H1 (cell line): ENCODE measurements at regions not wholly inside any gene's neighbourhood (a gene's known extent, or its start where the extent isn't known, plus 50 kb on each side); places are given as distances from the start of the nearest gene placed in this dataset.
A peak's percentile ranks its signal among the peaks of the same experiment; 100 is the strongest.

Experiments
- CTCF ChIA-PET: fragments of 300-600 bp; sonication (Branson Sonifier 250); formaldehyde crosslinking; loops from one replicate; lab custom pipeline; 2021; ENCODE audit not compliant: partially characterized antibody; lab: Charles Lee
- POLR2A ChIA-PET: fragments of 300-600 bp; sonication (Branson Sonifier 250); formaldehyde crosslinking; loops from one replicate; lab custom pipeline; 2021; ENCODE audit warnings: inconsistent platforms; ENCODE audit not compliant: partially characterized antibody; lab: Charles Lee
- DNase-seq, 2 experiments: peaks; one replicate each; pipeline versions ENCODE4 v3.0.0 to v3.0.0-alpha.2; 2010 to 2022; ENCODE audit warnings: low spot score in 2 of 2, low read depth in 1 of 2, mixed read lengths in 1 of 2
- FAIRE-seq: peaks from 2 replicates; lab custom pipeline; 2011; peaks lifted over from hg19 to GRCh38; lab: Jason Lieb, UNC
- H2AFZ ChIP-seq: 2 replicates; pipeline ENCODE4 v1.8.1; 2012; ENCODE audit warnings: low read length, inconsistent platforms
- H2AK5ac ChIP-seq: 2 replicates; pipeline ENCODE4 v1.6.1; 2013; ENCODE audit warnings: low read depth, low read length
- H2BK120ac ChIP-seq: replicated peaks from 2 replicates; pipeline ENCODE3; 2013; ENCODE audit warnings: low read depth, low read length, inconsistent platforms
- H2BK12ac ChIP-seq: 2 replicates; pipeline ENCODE4 v1.6.1; 2013; ENCODE audit warnings: low read depth, low read length
- H2BK15ac ChIP-seq: 2 replicates; pipeline ENCODE4 v1.6.1; 2013; ENCODE audit warnings: low read length
- H2BK20ac ChIP-seq: 2 replicates; pipeline ENCODE4 v1.6.1; 2013; ENCODE audit warnings: low read length
- H2BK5ac ChIP-seq: 2 replicates; pipeline ENCODE4 v1.6.1; 2013; ENCODE audit warnings: low read depth, low read length
- H3K14ac ChIP-seq: 2 replicates; pipeline ENCODE4 v1.6.1; 2013; ENCODE audit warnings: inconsistent platforms; ENCODE audit not compliant: insufficient read length
- H3K18ac ChIP-seq: 2 replicates; pipeline ENCODE4 v1.6.1; 2013; ENCODE audit warnings: low read length; ENCODE audit errors: extremely low read depth
- H3K23ac ChIP-seq: 2 replicates; pipeline ENCODE4 v1.6.1; 2013; ENCODE audit warnings: inconsistent platforms; ENCODE audit not compliant: insufficient read length
- H3K23me2 ChIP-seq: 2 replicates; pipeline ENCODE4 v1.6.1; 2013; ENCODE audit warnings: low read depth, low read length
- H3K27ac ChIP-seq: 2 replicates; pipeline ENCODE4 v1.6.1; 2011; ENCODE audit warnings: low read depth, low read length, inconsistent platforms
- H3K27me3 ChIP-seq, 4 experiments: replicated peaks in 1 of 4; 1 replicate in 1 of 4; 2 replicates in 3 of 4; pipeline versions ENCODE4 v1.6.1 to v1.8.1; 2011 to 2013; ENCODE audit warnings: low read length in 3 of 4, mild to moderate bottlenecking in 3 of 4, inconsistent platforms in 2 of 4, mixed read lengths in 2 of 4, moderate library complexity in 1 of 4; ENCODE audit not compliant: control insufficient read depth in 3 of 4, insufficient read depth in 3 of 4; ENCODE audit errors: extremely low read depth in 1 of 4
- H3K36me3 ChIP-seq, 4 experiments: 2 replicates each; pipeline versions ENCODE4 v1.6.1 to v1.8.1; 2011 to 2013; ENCODE audit warnings: mild to moderate bottlenecking in 4 of 4, low read length in 3 of 4, moderate library complexity in 2 of 4, control low read depth in 1 of 4, inconsistent platforms in 1 of 4; ENCODE audit not compliant: insufficient read depth in 4 of 4, control insufficient read depth in 2 of 4
- H3K4ac ChIP-seq: replicated peaks from 2 replicates; pipeline ENCODE3; 2013; ENCODE audit warnings: low read length, low read depth, mixed read lengths, inconsistent platforms; ENCODE audit not compliant: insufficient read length
- H3K4me1 ChIP-seq, 4 experiments: replicated peaks in 1 of 4; 1 replicate in 1 of 4; 2 replicates in 3 of 4; pipeline versions ENCODE4 v1.6.1 to v1.8.1; 2011 to 2013; ENCODE audit warnings: low read length in 3 of 4, inconsistent platforms in 2 of 4, mixed read lengths in 1 of 4; ENCODE audit not compliant: insufficient read depth in 4 of 4, control insufficient read depth in 3 of 4
- H3K4me2 ChIP-seq, 2 experiments: 2 replicates each; pipeline versions ENCODE4 v1.6.1 to v1.8.1; 2011 to 2013; ENCODE audit warnings: low read depth in 2 of 2, low read length in 2 of 2, control low read depth in 1 of 2, inconsistent platforms in 1 of 2, mild to moderate bottlenecking in 1 of 2; ENCODE audit not compliant: insufficient read depth in 1 of 2
- H3K4me3 ChIP-seq, 4 experiments: fragments of 200-600, 300-600 bp in 1 of 4; sonication (generic), shearing (Covaris generic), sonication (Bioruptor Twin) in 1 of 4; 2 replicates each; pipeline versions ENCODE4 v1.5.1 to v1.8.1; 2011 to 2016; ENCODE audit warnings: low read length in 4 of 4, low read depth in 3 of 4, control low read depth in 2 of 4, inconsistent platforms in 2 of 4, mild to moderate bottlenecking in 2 of 4, mixed read lengths in 1 of 4, moderate library complexity in 1 of 4; ENCODE audit not compliant: insufficient read depth in 2 of 4; ENCODE audit errors: extremely low read depth in 1 of 4
- H3K56ac ChIP-seq: replicated peaks from 2 replicates; pipeline ENCODE3; 2013; ENCODE audit warnings: low read depth, mild to moderate bottlenecking, mixed read lengths, low read length, inconsistent platforms; ENCODE audit not compliant: insufficient read length
- H3K79me1 ChIP-seq: 2 replicates; pipeline ENCODE4 v1.6.1; 2013; ENCODE audit warnings: low read depth, low read length, control low read depth
- H3K79me2 ChIP-seq, 2 experiments: 2 replicates each; pipeline versions ENCODE4 v1.6.1 to v1.8.1; 2012 to 2013; ENCODE audit warnings: low read length in 2 of 2, mild to moderate bottlenecking in 2 of 2, inconsistent platforms in 1 of 2; ENCODE audit not compliant: insufficient read depth in 2 of 2, control insufficient read depth in 1 of 2
- H3K9ac ChIP-seq, 4 experiments: replicated peaks in 1 of 4; 1 replicate in 1 of 4; 2 replicates in 3 of 4; pipeline versions ENCODE4 v1.6.1 to v1.8.1; 2011 to 2013; ENCODE audit warnings: low read depth in 3 of 4, low read length in 3 of 4, control low read depth in 2 of 4, mild to moderate bottlenecking in 2 of 4, moderate library complexity in 2 of 4, inconsistent platforms in 1 of 4; ENCODE audit errors: extremely low read depth in 1 of 4
- H3K9me3 ChIP-seq, 2 experiments: 2 replicates each; pipeline versions ENCODE4 v1.6.1 to v1.8.1; 2012 to 2013; ENCODE audit warnings: mild to moderate bottlenecking in 2 of 2, moderate library complexity in 2 of 2, control low read depth in 1 of 2, inconsistent platforms in 1 of 2, low read depth in 1 of 2, low read length in 1 of 2, mixed read lengths in 1 of 2; ENCODE audit not compliant: insufficient read depth in 2 of 2
- H4K20me1 ChIP-seq, 2 experiments: replicated peaks in 1 of 2; 2 replicates each; pipeline versions ENCODE3 to v1.8.1; 2011 to 2013; ENCODE audit warnings: inconsistent platforms in 2 of 2, low read length in 2 of 2, mild to moderate bottlenecking in 1 of 2; ENCODE audit not compliant: insufficient read depth in 2 of 2, control insufficient read depth in 1 of 2
- H4K5ac ChIP-seq: 2 replicates; pipeline ENCODE4 v1.6.1; 2013; ENCODE audit warnings: low read length, low read depth, mixed read lengths, inconsistent platforms; ENCODE audit not compliant: insufficient read length
- H4K8ac ChIP-seq: 2 replicates; pipeline ENCODE4 v1.8.0; 2013; ENCODE audit warnings: mild to moderate bottlenecking, moderate library complexity, low read length, inconsistent platforms; ENCODE audit not compliant: insufficient read depth; ENCODE audit errors: extremely low read depth
- H4K91ac ChIP-seq: replicated peaks from 2 replicates; pipeline ENCODE3; 2013; ENCODE audit warnings: low read length, mixed read lengths, inconsistent platforms; ENCODE audit not compliant: insufficient read length
- EP300 ChIP-seq, 2 experiments: IDR thresholded peaks; 1 replicate in 1 of 2; 2 replicates in 1 of 2; pipeline ENCODE4 v1.6.1; 2011 to 2012; ENCODE audit warnings: low read depth in 2 of 2, low read length in 2 of 2, mild to moderate bottlenecking in 2 of 2, borderline replicate concordance in 1 of 2, inconsistent platforms in 1 of 2, moderate library complexity in 1 of 2
- EZH2 ChIP-seq: fragments of 200-600 bp; sonication (generic); IDR thresholded peaks from 2 replicates; pipeline ENCODE4 v1.7.1; 2012; ENCODE audit warnings: low read depth, mild to moderate bottlenecking, moderate library complexity, low read length, inconsistent platforms; ENCODE audit not compliant: severe bottlenecking
- HDAC2 ChIP-seq, 2 experiments: fragments of 300-600 bp in 1 of 2; sonication (generic) in 1 of 2; IDR thresholded peaks; 2 replicates each; pipeline ENCODE4 v1.6.1; 2011 to 2012; ENCODE audit warnings: low read depth in 2 of 2, low read length in 2 of 2, mild to moderate bottlenecking in 2 of 2, moderate library complexity in 2 of 2, borderline replicate concordance in 1 of 2, inconsistent platforms in 1 of 2
- KDM4A ChIP-seq: IDR thresholded peaks from one replicate; pipeline ENCODE4 v1.7.1; 2012; ENCODE audit warnings: low read depth, mild to moderate bottlenecking, moderate library complexity, low read length, inconsistent platforms; ENCODE audit not compliant: severe bottlenecking
- NRF1 ChIP-seq: IDR thresholded peaks from 2 replicates; pipeline ENCODE4 v1.6.1; 2011; ENCODE audit warnings: mild to moderate bottlenecking, low read depth, low read length, improper control_type of control experiment
- POLR2AphosphoS5 ChIP-seq: IDR thresholded peaks from 2 replicates; pipeline ENCODE4 v1.6.1; 2011; ENCODE audit warnings: low read depth, low read length
- RBBP5 ChIP-seq: IDR thresholded peaks from 2 replicates; pipeline ENCODE4 v1.7.1; 2012; ENCODE audit warnings: low read depth, mild to moderate bottlenecking, inconsistent platforms, low read length, moderate library complexity, borderline replicate concordance
- RFX5 ChIP-seq: IDR thresholded peaks from 2 replicates; pipeline ENCODE4 v1.6.1; 2011; ENCODE audit warnings: low read depth, low read length, improper control_type of control experiment, borderline replicate concordance
- TBP ChIP-seq: IDR thresholded peaks from 2 replicates; pipeline ENCODE4 v1.6.1; 2011; ENCODE audit warnings: low read depth, low read length, improper control_type of control experiment
- TCF12 ChIP-seq: IDR thresholded peaks from 2 replicates; pipeline ENCODE4 v1.6.1; 2011; ENCODE audit warnings: low read depth, mild to moderate bottlenecking, low read length
- WGBS, 2 experiments: shearing (Covaris generic) in 1 of 2; methylation state at CpG; one replicate each; pipeline versions ENCODE4 v1.1.6 to v1.1.7; 2013 to 2015; ENCODE audit warnings: low lambda C conversion rate in 2 of 2, mixed read lengths in 2 of 2, inconsistent platforms in 1 of 2, low coverage in 1 of 2, missing lambda C conversion rate in 1 of 2; ENCODE audit not compliant: insufficient replicate concordance in 2 of 2, insufficient coverage in 1 of 2, insufficient read length in 1 of 2; ENCODE audit errors: extremely low coverage in 1 of 2, missing lambda C conversion rate in 1 of 2; 5-methylcytosine and 5-hydroxymethylcytosine counted together
- TF ChIP-seq, protein P1 (sequence below): IDR thresholded peaks from 2 replicates; pipeline ENCODE4 v1.6.1; 2012; ENCODE audit warnings: inconsistent platforms
- TF ChIP-seq, protein P2 (sequence below): IDR thresholded peaks from 2 replicates; pipeline ENCODE4 v1.6.1; 2012; ENCODE audit warnings: inconsistent platforms

DNA sequence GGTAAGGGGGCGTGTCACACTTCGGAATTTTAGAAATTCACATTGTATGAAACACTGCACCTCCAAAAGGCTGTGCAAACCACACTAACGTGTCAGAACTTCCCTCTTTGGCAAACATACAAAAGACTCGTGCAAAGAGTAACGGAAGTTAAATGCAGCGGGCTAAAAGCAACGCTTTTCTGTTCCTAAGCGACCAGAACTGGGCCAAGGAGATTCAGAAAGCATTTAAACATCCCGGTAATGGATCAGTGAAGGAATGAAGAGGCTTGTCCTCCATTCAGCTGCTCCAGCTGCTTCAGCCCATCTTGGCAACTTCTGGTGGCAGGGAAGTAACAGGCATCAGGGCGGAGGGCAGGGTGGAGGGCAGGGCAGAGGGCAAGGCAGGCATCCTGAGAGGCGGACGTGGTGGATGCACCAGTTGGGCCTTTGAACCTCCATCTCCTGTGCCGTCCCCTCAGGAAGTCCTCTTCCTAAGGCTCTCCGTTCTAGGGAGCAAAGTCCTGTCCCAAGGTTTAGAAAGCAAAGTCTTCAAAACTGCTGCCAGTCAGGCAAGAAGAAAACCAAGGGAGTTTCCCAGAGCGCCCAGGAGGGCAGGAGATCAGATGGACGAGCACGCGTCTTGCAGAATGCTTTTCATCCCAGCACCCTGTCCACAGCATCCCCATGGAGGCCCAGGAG lies 230.7 kb downstream of the ZNF516 start:
- Histone ChIP-seq H3K56ac (no peak overlapping the region), H3K79me2 (no peaks in the 10 kb centered on the region), H2AK5ac (no peak overlapping the region), H3K4ac (no peak overlapping the region), H4K8ac (no peak overlapping the region), H2BK5ac (no peak overlapping the region), H3K9ac (no peak overlapping the region), H2BK20ac (no peak overlapping the region), H3K36me3 (no peaks in the 10 kb centered on the region), H3K23ac (no peak overlapping the region), H2BK12ac (no peak overlapping the region), H3K4me2 (no peak overlapping the region), H3K9me3 (no peaks in the 10 kb centered on the region), H3K4me3 (no peak overlapping the region), H2BK15ac (0 out of 2 replicates have a peak overlapping the region, but pooled peaks have one; percentile 18), H4K20me1 (no peaks in the 10 kb centered on the region), H3K18ac (no peak overlapping the region), H4K91ac (no peak overlapping the region), H3K27me3 (peaks cover 0 to 3% (median 0%) of the 10 kb centered on the region in 4 experiments; a peak in 1 of 7 replicates), H3K27ac (no peak overlapping the region), H3K79me1 (no peaks in the 10 kb centered on the region), H4K5ac (no peak overlapping the region), H3K23me2 (no peaks in the 10 kb centered on the region), H3K4me1 (peaks cover 0 to 18% (median 11%) of the 10 kb centered on the region in 4 experiments; a peak in 5 of 7 replicates), H3K14ac (no peak overlapping the region), H2AFZ (no peak overlapping the region), H2BK120ac (no peak overlapping the region)
- no peak for FAIRE-seq
- DNase-seq, result no peak
- ChIA-PET POLR2A (no interaction called here), CTCF (interaction anchor here (1.2 to 3.2 kb wide), 4 partner anchors 10 to 95 kb away, joined by 3 to 16 read pairs (median 6); no protein-coding TSS in a partner anchor)
- 93% methylated on average over 18 of the region's 18 CpGs; no CpG with 5 or more reads in 1 of the 2 experiments for WGBS, 2 experiments
- TF ChIP-seq POLR2AphosphoS5, result no peak
- no peak for TF ChIP-seq HDAC2 (IDR thresholded peaks at IDR 0.05; ENCODE audit: borderline replicate concordance in 1 of 2, low read depth in 2 of 2, low read length in 2 of 2)
- no peak for TF ChIP-seq NRF1
- TF ChIP-seq RFX5, result no peak
- no peak for TF ChIP-seq TBP
- TF ChIP-seq, protein P1, sequence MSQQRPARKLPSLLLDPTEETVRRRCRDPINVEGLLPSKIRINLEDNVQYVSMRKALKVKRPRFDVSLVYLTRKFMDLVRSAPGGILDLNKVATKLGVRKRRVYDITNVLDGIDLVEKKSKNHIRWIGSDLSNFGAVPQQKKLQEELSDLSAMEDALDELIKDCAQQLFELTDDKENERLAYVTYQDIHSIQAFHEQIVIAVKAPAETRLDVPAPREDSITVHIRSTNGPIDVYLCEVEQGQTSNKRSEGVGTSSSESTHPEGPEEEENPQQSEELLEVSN, result no peak
- TF ChIP-seq RBBP5, result no peak
- no peak for TF ChIP-seq TCF12
- no peak for TF ChIP-seq EZH2
- TF ChIP-seq KDM4A, result no peak
- TF ChIP-seq, protein P2, sequence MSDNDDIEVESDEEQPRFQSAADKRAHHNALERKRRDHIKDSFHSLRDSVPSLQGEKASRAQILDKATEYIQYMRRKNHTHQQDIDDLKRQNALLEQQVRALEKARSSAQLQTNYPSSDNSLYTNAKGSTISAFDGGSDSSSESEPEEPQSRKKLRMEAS, result no peak
- no peak for TF ChIP-seq EP300 (IDR thresholded peaks at IDR 0.05; ENCODE audit: borderline replicate concordance in 1 of 2, low read depth in 2 of 2, low read length in 2 of 2)
